ENCODE measurements at regions not wholly inside any gene's neighbourhood (a gene's known extent, or its start where the extent isn't known, plus 50 kb on each side); places are given as distances from the start of the nearest gene placed in this dataset.
A peak's percentile ranks its signal among the peaks of the same experiment; 100 is the strongest.
"Not testable (repeated sequence)": the region's sequence is repeated elsewhere in the genome, so short reads cannot be mapped to it uniquely, and the experiment has no call there.

GRCh38 chr2:40700231-40700954 is 248.5 kb upstream of the SLC8A1 start:
- no peak for DNase-seq

GRCh38 chr2:40712197-40712894 is 260.5 kb upstream of the SLC8A1 start:
- DNase-seq, result not testable (repeated sequence)

DNA sequence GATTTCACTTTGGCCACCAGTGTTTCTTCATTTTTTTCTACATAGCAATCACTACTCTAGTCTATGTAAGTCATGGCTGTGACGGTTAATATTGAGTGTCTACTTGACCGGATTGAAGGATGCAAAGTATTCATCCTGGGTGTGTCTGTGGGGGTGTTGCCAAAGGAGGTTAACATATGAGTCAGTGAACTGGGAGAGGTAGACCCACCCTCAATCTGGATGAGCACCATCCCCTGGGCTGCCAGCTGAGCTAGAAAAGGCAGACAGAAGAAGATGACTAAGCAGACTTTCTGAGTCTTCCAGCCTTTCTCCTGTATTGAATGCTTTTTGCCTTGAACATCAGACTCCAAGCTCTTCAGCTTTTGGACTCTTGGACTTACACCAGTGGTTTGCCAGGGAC is 265.0 kb upstream of the SLC8A1 start:
- DNase-seq, result no peak

DNA sequence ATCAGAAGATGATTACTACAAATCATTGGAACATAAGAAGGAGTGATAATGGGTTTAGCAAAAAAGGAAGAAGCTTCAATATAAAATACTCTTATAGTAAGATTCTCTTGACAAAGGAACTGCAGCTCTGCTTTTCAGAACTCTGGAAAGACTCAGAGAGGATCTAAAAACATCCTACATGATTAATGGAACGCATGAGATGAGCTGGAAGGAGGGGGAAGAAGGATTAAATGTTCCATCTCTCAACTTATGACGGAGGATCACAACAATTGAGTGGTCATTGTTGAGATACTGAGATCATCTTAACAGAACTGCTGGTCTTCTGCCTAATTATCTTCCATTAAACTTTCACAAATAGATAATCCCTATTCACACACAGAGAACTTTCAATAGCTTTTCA is 267.5 kb upstream of the SLC8A1 start:
- DNase-seq, result no peak

GRCh38 chr2:40721595-40721994 is 269.7 kb upstream of the SLC8A1 start:
- no peak for DNase-seq

GRCh38 chr2:40723194-40723593 is 271.3 kb upstream of the SLC8A1 start:
- no peak for DNase-seq

DNA sequence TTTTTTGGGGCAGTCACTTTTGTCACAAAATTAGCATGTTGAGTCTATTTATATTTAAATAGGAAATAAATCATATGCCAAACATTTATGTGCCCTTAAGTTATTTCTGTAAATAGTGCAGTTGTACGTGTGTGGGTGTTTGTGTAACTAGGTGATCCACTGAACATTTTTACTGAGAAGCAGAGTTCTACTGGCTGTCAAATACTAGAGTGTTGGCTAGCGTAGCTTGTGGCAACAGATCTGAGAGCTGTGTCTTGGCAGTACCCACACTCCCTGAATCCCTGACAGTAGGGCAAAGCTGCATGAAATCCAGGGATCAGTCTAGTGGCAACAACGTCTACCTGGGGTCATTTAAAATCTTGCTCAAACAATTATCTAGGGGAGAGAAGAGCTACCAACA is 273.1 kb upstream of the SLC8A1 start:
- no peak for DNase-seq

DNA sequence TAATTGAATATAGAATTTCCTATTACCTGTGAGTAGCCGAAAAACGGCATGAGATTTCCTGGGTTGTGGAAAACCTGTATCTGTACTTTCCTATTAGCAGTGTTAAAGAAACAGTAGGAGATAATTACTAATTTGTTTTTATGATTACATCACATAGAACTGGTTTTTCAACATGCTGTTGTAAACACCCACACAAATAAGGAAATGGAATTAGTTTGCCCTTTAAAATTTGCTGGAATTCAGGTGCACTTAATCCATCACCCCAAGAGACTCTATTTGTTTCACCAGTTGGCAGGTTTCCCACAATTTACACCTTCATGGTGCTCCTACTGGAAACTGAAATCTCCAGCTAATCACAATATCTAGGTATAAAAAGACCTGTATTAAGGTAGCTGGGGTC is 274.1 kb upstream of the SLC8A1 start:
- DNase-seq, result no peak

- DNase-seq, result no peak
Observed at GRCh38 chr2:40734797-40735196, 282.9 kb upstream of the SLC8A1 start.

DNA sequence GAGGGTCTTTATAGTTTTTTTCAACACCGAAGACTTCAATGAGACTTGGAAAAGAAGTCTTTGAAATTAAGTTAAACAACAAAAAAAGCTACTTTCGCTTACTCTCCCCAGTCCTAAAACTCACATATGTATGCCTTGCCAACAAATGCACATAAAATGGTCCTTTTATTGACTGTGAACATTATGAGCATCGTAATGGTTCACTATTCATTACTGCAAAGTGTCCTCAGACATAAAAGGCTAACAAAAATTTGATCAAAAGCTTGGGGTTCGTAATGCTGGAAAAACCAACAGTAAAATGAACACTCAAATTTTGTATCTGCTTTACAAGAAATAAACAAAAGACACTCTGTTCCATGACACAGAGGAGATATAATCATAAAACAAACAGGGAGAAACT is 285.3 kb upstream of the SLC8A1 start:
- no peak for DNase-seq

DNA sequence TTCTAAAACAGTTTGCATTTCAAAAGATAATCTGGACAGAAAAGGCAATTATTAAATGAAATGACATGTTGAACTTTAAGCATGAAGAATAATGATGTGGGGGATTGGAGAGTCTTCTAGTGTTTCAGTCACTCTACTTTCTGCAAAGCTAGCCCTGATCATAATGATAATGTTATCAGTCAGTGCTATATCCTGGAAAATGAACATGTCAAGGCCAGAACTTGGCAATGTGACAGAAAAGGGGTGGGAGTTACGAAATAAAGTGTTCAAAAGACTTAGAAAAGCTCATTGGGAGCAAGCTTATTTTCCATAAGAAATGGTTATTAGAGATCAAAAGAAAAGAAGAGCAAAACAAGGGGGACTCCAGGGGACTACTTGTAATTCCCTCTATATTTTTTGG is 288.5 kb upstream of the SLC8A1 start:
- DNase-seq, result no peak

- no peak for DNase-seq
Observed at GRCh38 chr2:40741532-40741931, 289.6 kb upstream of the SLC8A1 start.

DNA sequence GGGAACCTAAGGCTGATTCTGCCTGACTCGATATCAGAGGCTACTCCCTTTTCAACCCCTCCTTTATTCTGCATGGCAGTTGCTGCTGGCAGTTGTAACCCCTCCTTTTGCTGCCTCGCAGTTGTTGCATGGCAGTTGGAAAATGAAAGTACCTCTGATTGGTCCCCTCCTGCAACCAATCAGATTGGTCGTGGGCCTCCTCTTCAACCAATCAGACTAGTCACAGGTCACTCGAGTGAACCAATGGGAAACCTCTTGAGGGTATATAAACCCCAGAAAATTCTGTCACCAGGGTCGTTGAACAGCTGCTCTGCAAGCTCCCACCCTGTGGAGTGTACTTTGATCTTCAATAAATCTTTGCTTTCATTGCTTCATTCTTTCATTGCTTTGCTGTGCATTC is 294.3 kb upstream of the SLC8A1 start:
- DNase-seq, result no peak

DNA sequence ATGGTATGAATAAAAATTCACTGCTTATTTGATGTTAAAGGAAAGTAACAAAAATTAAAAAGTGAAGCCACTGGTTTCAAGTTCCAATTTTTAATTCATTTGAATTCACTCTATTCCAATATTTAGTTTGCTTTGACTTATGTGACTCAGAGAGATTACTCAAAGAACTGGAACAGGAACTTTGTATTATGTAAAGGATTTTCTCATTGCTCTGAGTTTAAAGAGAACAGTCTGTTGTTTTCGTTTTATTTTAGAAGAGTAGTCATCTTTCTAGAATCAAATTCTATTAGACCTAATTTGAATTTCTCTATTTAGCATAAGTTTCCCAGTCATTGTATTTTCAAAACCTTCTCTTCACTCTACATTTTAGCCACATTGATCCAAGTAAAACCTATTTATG is 300.1 kb upstream of the SLC8A1 start:
- DNase-seq, result no peak

DNA sequence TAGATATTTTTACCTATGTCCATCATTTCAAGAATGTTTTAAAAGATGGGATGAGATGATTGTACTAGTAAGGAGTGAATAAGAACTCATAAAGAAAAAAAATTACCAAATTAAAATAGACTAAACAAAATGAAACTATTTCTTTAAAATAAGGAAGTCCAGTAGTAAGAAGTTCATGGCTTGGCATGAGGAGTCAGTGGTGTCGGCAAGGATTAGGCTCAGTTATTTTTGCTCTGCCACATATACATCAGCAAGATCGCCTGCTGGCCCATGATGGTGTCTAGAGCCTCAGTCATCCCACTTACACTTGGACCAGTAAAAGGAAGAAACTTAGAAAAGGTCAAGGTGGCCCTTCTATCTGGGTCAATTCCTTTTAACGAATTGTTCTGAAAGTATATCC is 300.9 kb upstream of the SLC8A1 start:
- no peak for DNase-seq

DNA sequence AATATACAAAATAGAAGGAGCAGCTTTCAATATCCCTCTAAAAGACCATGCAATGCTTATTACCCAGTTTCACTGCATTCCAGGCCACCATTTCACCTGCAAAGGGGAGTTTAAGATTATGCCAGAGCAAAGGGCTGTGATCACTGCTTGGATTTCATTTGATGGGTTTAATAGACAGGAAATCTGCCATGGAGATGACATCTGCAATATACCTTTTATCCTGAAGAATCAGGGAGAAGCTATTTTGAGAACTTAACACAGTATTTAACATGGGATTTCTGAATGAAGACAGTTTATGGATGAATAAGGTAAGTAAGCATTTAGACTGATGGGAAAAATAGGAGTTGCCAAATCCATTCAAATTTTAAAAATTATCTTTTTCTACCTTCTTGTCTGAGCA is 303.0 kb upstream of the SLC8A1 start:
- no peak for DNase-seq

DNA sequence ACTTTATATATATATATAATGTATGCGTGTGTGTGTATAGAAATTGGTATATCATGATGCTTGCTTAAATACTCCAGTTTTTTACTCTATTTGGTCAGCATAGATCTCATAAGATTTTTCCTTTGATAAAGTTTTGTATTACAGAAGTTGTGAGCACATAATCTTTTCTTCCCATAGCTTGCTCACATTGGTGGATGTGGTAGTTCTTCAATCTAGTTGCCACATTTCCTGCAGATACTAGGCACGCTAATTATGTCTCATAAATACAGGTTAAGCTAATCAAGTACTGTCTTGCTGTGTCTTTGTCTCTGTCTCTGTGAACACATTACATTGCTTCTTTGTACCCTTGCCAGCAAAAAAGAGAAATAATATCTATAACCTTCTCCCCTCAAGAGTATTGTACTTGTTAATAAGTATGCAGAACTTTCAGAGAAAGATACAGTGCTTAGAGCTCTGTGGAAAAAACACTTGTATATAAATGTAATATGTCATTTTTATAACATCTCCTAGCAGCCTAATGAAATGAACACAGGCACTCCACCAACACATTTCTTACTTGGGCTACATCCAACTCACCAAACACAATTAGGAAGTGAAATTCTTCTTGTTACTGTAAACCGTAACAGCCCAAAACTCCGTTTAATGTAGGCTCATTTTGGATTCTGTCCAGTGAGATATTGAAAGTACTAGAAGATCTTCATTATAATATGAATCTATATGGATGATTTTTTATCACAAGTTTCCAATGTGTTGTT is 306.7 kb upstream of the SLC8A1 start:
- no peak for DNase-seq

- DNase-seq, result peak; percentile 26
Observed at GRCh38 chr2:40760071-40760666, 308.3 kb upstream of the SLC8A1 start.

DNA sequence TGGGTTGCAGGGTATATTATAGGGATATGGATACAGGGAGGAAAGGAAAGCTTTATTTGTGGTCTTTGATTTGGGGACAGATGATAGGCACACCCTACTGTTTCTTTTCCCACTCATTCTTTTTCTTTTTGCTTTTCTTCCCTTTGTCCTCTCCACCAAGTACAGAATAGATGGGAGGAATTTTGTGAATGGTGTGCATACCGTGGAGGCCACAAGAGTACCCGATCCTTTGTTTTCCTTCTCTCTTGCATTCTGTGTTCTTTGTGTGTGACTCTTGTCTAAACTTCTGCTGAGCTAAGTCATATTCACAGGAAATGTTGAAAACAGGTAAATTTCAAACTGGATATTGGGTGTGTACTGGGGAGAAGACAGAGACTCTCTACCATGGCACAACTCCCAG is 321.4 kb upstream of the SLC8A1 start:
- DNase-seq, result no peak

- no peak for DNase-seq
Observed at GRCh38 chr2:40783704-40784103, 331.8 kb upstream of the SLC8A1 start.

- no peak for DNase-seq
Observed at GRCh38 chr2:40786636-40787035, 334.7 kb upstream of the SLC8A1 start.

GRCh38 chr2:40797120-40797519 is 345.2 kb upstream of the SLC8A1 start:
- no peak for DNase-seq

- DNase-seq, result no peak
Observed at GRCh38 chr2:40803900-40804299, 352.0 kb upstream of the SLC8A1 start.

DNA sequence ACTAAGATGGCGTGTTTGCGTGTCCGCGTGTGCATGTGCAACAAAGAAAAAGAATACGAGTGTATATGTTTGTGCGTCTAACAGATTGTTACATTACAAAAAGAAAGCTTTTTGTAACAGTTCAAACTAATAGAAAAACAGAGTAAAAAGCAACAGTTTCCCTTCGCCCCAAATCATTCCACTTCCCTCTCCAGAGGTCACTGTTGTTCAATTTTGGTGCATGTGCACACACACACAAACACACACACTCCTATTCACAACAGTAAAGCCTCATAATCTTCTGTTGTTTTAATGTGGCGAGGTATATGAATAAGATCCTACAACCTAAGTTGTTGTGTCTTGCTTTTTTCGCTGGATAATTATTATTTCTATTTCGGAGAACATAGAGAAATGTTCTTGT is 357.3 kb upstream of the SLC8A1 start:
- no peak for DNase-seq
